IPS DF 6.9 (cell line): ENCODE measurements at regions not wholly inside any gene's neighbourhood (a gene's known extent, or its start where the extent isn't known, plus 50 kb on each side); places are given as distances from the start of the nearest gene placed in this dataset.

ENCODE experiments used
- DNase-seq: peaks from one replicate; pipeline ENCODE4 v3.0.0-alpha.2; 2013; ENCODE audit warnings: low read depth, low spot score
- H3K27ac ChIP-seq: one replicate; pipeline ENCODE4 v1.5.1; 2013; ENCODE audit warnings: low read length, control low read depth
- H3K27me3 ChIP-seq: 2 replicates; pipeline ENCODE4 v1.6.1; 2013; ENCODE audit warnings: mild to moderate bottlenecking, low read length; ENCODE audit not compliant: control insufficient read depth, insufficient read depth
- H3K36me3 ChIP-seq: 2 replicates; pipeline ENCODE4 v1.6.1; 2013; ENCODE audit warnings: low read length; ENCODE audit not compliant: control insufficient read depth, insufficient read depth
- H3K4me1 ChIP-seq: 2 replicates; pipeline ENCODE4 v1.6.1; 2013; ENCODE audit warnings: low read length; ENCODE audit not compliant: control insufficient read depth, insufficient read depth
- H3K4me3 ChIP-seq: 2 replicates; pipeline ENCODE4 v1.5.1; 2013; ENCODE audit warnings: mild to moderate bottlenecking, low read length
- H3K9me3 ChIP-seq: 2 replicates; pipeline ENCODE4 v1.6.1; 2013; ENCODE audit warnings: low read length, inconsistent platforms; ENCODE audit not compliant: control insufficient read depth, insufficient read depth
- WGBS: extraction: QIAGEN DNeasy Blood & Tissue Kit; methylation state at CpG from one replicate; pipeline ENCODE4 v1.1.7; 2013; ENCODE audit warnings: mixed read lengths, missing lambda C conversion rate; ENCODE audit not compliant: insufficient read length, insufficient coverage; 5-methylcytosine and 5-hydroxymethylcytosine counted together

DNA sequence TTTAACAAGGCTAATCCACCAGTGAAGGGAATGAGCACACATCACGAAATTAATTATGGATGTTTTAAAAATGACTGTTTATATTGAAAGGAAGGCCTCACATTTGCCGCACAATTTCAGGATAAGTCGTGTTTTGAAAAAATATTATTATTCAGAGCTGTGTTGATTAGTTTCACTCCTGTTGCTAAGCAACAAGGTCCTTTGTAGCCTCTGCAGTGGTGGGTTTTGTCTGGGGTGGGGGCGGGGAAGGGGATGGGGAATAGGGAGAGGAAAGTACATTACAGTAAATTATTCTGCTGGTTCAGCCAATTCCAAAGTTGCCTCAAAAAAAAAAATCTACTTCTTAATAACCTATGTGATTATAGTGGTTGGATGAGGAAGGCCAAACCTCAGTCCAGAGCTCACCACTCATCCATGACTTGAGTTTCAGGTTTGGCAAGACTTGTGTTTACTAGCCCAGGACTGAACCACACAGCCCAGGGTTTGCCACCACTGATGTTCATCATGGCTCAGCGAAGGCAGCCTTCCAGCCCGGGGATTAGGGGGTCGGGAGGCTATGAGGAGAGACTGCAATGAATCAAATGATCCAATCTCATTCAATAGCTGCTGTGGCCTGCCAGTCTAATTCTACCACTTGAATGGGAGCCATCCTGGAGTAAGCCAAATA lies 162.5 kb upstream of the ATP6AP2 start:
- H3K9me3 ChIP-seq, result no peaks in the 10 kb centered on the region
- H3K27ac ChIP-seq, result no peak overlapping the region
- no peaks in the 10 kb centered on the region for H3K4me1 ChIP-seq
- no peak for DNase-seq
- no CpG with 5 or more reads among the region's 7 CpGs for WGBS
- H3K4me3 ChIP-seq, result no peak overlapping the region
- H3K36me3 ChIP-seq, result no peaks in the 10 kb centered on the region
- no peaks in the 10 kb centered on the region for H3K27me3 ChIP-seq

DNA sequence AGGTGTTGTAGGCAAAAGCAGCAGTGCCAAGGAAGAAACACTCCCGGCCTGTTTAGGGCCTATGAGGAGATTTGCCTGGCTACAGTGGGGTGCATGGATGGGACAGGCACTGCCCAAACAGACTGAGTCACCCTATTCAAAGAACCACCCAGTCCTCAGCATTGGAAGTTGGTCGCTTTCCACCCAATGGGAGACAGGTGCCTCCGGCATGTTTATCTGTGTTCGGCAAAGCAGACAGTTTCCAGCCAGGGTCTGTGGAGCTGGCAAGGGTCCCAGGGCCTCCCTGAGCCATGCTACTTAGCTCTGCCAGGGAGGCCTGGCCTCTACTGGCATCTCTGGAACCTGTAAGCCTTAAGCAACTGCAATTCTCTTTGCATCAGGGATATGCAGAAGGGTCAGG lies 165.1 kb upstream of the ATP6AP2 start:
- no peaks in the 10 kb centered on the region; the same call in 1 of the 2 replicates for H3K4me1 ChIP-seq
- WGBS, result no CpG with 5 or more reads among the region's 4 CpGs
- no peaks in the 10 kb centered on the region for H3K9me3 ChIP-seq
- H3K27me3 ChIP-seq, result no peaks in the 10 kb centered on the region
- no peaks in the 10 kb centered on the region for H3K36me3 ChIP-seq
- DNase-seq, result no peak
- no peak overlapping the region for H3K4me3 ChIP-seq
- H3K27ac ChIP-seq, result no peak overlapping the region

DNA sequence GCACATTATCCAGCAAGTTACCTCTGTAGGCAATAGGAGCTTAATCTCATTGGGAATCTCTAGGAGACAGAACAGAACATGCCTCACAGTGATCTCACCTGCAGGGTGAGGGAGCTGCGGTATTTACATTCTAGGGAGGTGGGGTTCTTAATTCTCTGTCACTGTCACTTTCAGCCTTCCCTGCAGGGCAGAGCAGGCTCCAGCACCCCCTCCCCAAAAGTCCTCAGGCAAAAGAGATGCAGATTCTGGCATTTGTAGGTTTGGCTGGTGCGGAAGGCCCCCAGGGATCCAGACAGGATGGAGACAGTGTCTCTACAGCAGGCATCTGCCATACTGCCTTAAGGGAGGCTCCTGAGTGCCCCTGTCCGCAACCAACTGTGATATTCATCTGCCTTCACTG lies 166.4 kb upstream of the ATP6AP2 start:
- no peaks in the 10 kb centered on the region for H3K27me3 ChIP-seq
- WGBS, result no CpG with 5 or more reads among the region's 3 CpGs

GRCh38 chrX:40411340-40412111 lies 169.2 kb upstream of the ATP6AP2 start:
- no peak overlapping the region for H3K4me3 ChIP-seq
- no peak for DNase-seq
- WGBS, result no CpG with 5 or more reads among the region's 8 CpGs
- no peaks in the 10 kb centered on the region; the same call in 1 of the 2 replicates for H3K4me1 ChIP-seq
- no peak overlapping the region for H3K27ac ChIP-seq
- no peaks in the 10 kb centered on the region for H3K27me3 ChIP-seq
- no peaks in the 10 kb centered on the region for H3K9me3 ChIP-seq
- H3K36me3 ChIP-seq, result no peaks in the 10 kb centered on the region

More for the DNA sequence above, 166.4 kb upstream of the ATP6AP2 start:
- no peak overlapping the region for H3K4me3 ChIP-seq
- H3K9me3 ChIP-seq, result no peaks in the 10 kb centered on the region
- H3K36me3 ChIP-seq, result no peaks in the 10 kb centered on the region
- DNase-seq, result no peak
- H3K27ac ChIP-seq, result no peak overlapping the region
- H3K4me1 ChIP-seq, result no peaks in the 10 kb centered on the region; the same call in 1 of the 2 replicates

DNA sequence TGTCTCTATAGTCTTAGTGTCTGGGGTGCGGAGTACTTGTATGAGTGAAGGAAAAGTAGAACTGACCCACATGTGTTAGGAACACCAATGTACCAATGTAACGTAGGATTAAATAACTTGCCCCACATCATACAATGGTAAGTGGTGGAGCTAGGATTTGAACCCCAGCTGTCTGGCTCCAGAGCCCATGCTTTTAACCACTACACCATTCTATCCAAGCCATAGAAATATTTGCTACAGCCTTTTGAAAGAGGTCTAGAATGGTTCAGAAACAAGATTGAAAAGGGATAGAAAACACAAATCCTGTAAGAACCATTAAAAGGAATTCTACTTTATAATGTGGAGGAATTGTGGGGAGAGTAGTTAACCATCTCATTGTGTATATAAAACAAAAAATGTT lies 169.9 kb upstream of the ATP6AP2 start:
- H3K9me3 ChIP-seq, result no peaks in the 10 kb centered on the region
- H3K4me3 ChIP-seq, result no peak overlapping the region
- no peak for DNase-seq
- H3K36me3 ChIP-seq, result no peaks in the 10 kb centered on the region
- no CpG with 5 or more reads among the region's 2 CpGs for WGBS
- no peaks in the 10 kb centered on the region; the same call in 1 of the 2 replicates for H3K4me1 ChIP-seq
- H3K27ac ChIP-seq, result no peak overlapping the region
- no peaks in the 10 kb centered on the region for H3K27me3 ChIP-seq

- DNase-seq, result no peak
- Histone ChIP-seq H3K4me3 (no peak overlapping the region), H3K9me3 (no peaks in the 10 kb centered on the region), H3K27me3 (no peaks in the 10 kb centered on the region), H3K27ac (no peak overlapping the region), H3K36me3 (no peaks in the 10 kb centered on the region), H3K4me1 (no peaks in the 10 kb centered on the region)
- WGBS, result no CpG with 5 or more reads among the region's 4 CpGs
Observed at GRCh38 chrX:40406330-40406859, 174.4 kb upstream of the ATP6AP2 start.

- H3K4me3 ChIP-seq, result no peak overlapping the region
- H3K27me3 ChIP-seq, result no peaks in the 10 kb centered on the region
- H3K4me1 ChIP-seq, result no peaks in the 10 kb centered on the region
- no peak for DNase-seq
- H3K9me3 ChIP-seq, result no peaks in the 10 kb centered on the region
- no peak overlapping the region for H3K27ac ChIP-seq
- no peaks in the 10 kb centered on the region for H3K36me3 ChIP-seq
- WGBS, result no CpG with 5 or more reads among the region's 3 CpGs
Observed at GRCh38 chrX:40405399-40405798, 175.4 kb upstream of the ATP6AP2 start.

- DNase-seq, result no peak
- no peaks in the 10 kb centered on the region for H3K27me3 ChIP-seq
- no peaks in the 10 kb centered on the region for H3K36me3 ChIP-seq
- H3K4me3 ChIP-seq, result no peak overlapping the region
- no peak overlapping the region for H3K27ac ChIP-seq
- H3K9me3 ChIP-seq, result no peaks in the 10 kb centered on the region
- no peaks in the 10 kb centered on the region for H3K4me1 ChIP-seq
- WGBS, result no CpG with 5 or more reads among the region's 7 CpGs
Observed at GRCh38 chrX:40403757-40404156, 177.0 kb upstream of the ATP6AP2 start.

GRCh38 chrX:40402831-40403533 lies 177.8 kb upstream of the ATP6AP2 start:
- H3K27ac ChIP-seq, result no peak overlapping the region
- H3K27me3 ChIP-seq, result no peaks in the 10 kb centered on the region
- H3K4me3 ChIP-seq, result no peak overlapping the region
- H3K9me3 ChIP-seq, result no peaks in the 10 kb centered on the region
- H3K36me3 ChIP-seq, result no peaks in the 10 kb centered on the region
- no peak for DNase-seq
- H3K4me1 ChIP-seq, result no peaks in the 10 kb centered on the region
- no CpG with 5 or more reads among the region's 12 CpGs for WGBS

GRCh38 chrX:40395102-40395501 lies 185.7 kb upstream of the ATP6AP2 start:
- H3K27me3 ChIP-seq, result no peaks in the 10 kb centered on the region
- no peaks in the 10 kb centered on the region for H3K9me3 ChIP-seq
- no peak overlapping the region for H3K4me3 ChIP-seq
- no peaks in the 10 kb centered on the region for H3K36me3 ChIP-seq
- H3K27ac ChIP-seq, result no peak overlapping the region
- no CpG with 5 or more reads among the region's 2 CpGs for WGBS
- no peaks in the 10 kb centered on the region for H3K4me1 ChIP-seq
- DNase-seq, result no peak
